ENCODE measurements at regions not wholly inside any gene's neighbourhood (a gene's known extent, or its start where the extent isn't known, plus 50 kb on each side); places are given as distances from the start of the nearest gene placed in this dataset.

DNA sequence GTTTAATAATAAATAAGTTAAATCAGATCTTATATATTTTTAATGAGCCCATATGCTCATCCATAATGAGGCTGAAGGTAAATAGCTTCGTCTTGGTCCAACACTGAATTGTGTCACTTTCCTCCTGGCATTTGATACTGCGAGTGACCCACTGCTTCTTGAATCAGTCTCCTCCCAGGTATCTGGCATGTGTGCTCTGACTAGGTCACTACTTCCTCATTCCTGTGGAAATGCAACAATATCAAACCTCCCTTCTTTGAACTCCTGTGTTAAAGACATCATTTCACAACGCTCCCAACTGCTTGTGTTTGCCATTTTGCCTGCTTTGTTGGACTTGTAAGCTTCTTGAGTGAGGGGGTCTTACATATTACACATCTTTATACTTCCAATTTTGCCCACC is 157.7 kb downstream of the SLC24A2 start:
- no peak for TF ChIP-seq CTCF (IDR thresholded peaks at IDR 0.05)
- no peak for TF ChIP-seq POLR2A (IDR thresholded peaks at IDR 0.05)
